ENCODE measurements at regions not wholly inside any gene's neighbourhood (a gene's known extent, or its start where the extent isn't known, plus 50 kb on each side); places are given as distances from the start of the nearest gene placed in this dataset.

GRCh38 chr5:96023518-96023917, 61.9 kb upstream of the ELL2 start:
- CTCF ChIA-PET: interaction anchor here (0.5 kb wide), 1 partner anchor 73 kb away, joined by 3 read pairs; no protein-coding TSS in a partner anchor
- DNase-seq (ENCODE audit: low read depth, low spot score) (no peak), FAIRE-seq (no peak), ATAC-seq (no peak)
- H3K9me3 ChIP-seq (replicated peaks; ENCODE audit: control insufficient read depth, insufficient read depth, low read length): no peaks in the 10 kb centered on the region
- intact Hi-C loops (cut with micrococcal nuclease; ENCODE audit: unreplicated experiment) (no loop called here), in situ Hi-C loops (cut with MboI) (no loop called here)
- no peaks in the 10 kb centered on the region for H3K79me2 ChIP-seq (ENCODE audit: control insufficient read depth, insufficient read depth, low read length)
- no peak overlapping the region for H3K4me2 ChIP-seq (ENCODE audit: control insufficient read depth, insufficient read depth)
- WGBS (ENCODE audit: insufficient coverage, insufficient replicate concordance, low lambda C conversion rate, missing lambda C conversion rate): 96% methylated on average over 2 of the region's 2 CpGs
- RAD21 ChIA-PET (ENCODE audit: unreplicated experiment): no interaction called here
- SMC1A ChIA-PET (ENCODE audit: uncharacterized antibody, unreplicated experiment): interaction anchor here (2.2 kb wide), 1 partner anchor 9 kb away, joined by 6 read pairs; no protein-coding TSS in a partner anchor
- no peaks in the 10 kb centered on the region for H3K4me1 ChIP-seq (ENCODE audit: control insufficient read depth, insufficient read depth, low read length)
- no peak overlapping the region for H3K9ac ChIP-seq (ENCODE audit: control insufficient read depth, insufficient read depth, low read length)
- H3K27me3 ChIP-seq (replicated peaks in 1 of 2; ENCODE audit: control insufficient read depth in 2 of 2, insufficient read depth in 2 of 2, low read length in 1 of 2): no peaks in the 10 kb centered on the region
- no peaks in the 10 kb centered on the region for H3K36me3 ChIP-seq (ENCODE audit: control insufficient read depth in 2 of 2, insufficient read depth in 2 of 2, low read length in 1 of 2)
- POLR2A ChIA-PET: no interaction called here
- H2AFZ ChIP-seq (ENCODE audit: control insufficient read depth, low read depth, low read length): no peak overlapping the region
- no peaks in the 10 kb centered on the region for H4K20me1 ChIP-seq (ENCODE audit: control insufficient read depth, insufficient read depth)
- TF ChIP-seq MXI1 (IDR thresholded peaks at IDR 0.05; ENCODE audit: low read depth, low read length) (no peak), SRF (IDR thresholded peaks at IDR 0.05; ENCODE audit: low read depth in 2 of 2, low read length in 2 of 2) (no peak), NR2C1 (IDR thresholded peaks at IDR 0.05) (no peak), BCLAF1 (IDR thresholded peaks at IDR 0.05) (no peak), YY1 (IDR thresholded peaks at IDR 0.05; ENCODE audit: low read depth, low read length) (no peak), ZNF622 (IDR thresholded peaks at IDR 0.05) (no peak), SPI1 (IDR thresholded peaks at IDR 0.05; ENCODE audit: borderline replicate concordance, insufficient read depth, low read depth, low read length) (no peak), CTCF (IDR thresholded peaks at IDR 0.05 in 2 of 3, conservative IDR thresholded peaks at IDR 0.05 in 1 of 3; ENCODE audit: control insufficient read depth in 2 of 3, extremely low read depth in 1 of 3, insufficient read depth in 1 of 3, low read depth in 3 of 3, low read length in 3 of 3) (no peak), NBN (IDR thresholded peaks at IDR 0.05) (no peak)
- BruUV-seq (replicated peaks): no TSS peak
- no peak overlapping the region for H3K27ac ChIP-seq (ENCODE audit: control insufficient read depth, insufficient read depth)
- no peak overlapping the region for H3K4me3 ChIP-seq
